GM23338 (cell line): ENCODE measurements at regions not wholly inside any gene's neighbourhood (a gene's known extent, or its start where the extent isn't known, plus 50 kb on each side); places are given as distances from the start of the nearest gene placed in this dataset.

Experiments
- ATAC-seq: fragments of 200-7000 bp; cut with Tn5 transposase; 3 replicates; pipeline ENCODE4 v1.9.1; 2020
- DNase-seq: peaks from one replicate; pipeline ENCODE4 v3.0.0-alpha.2; 2015; ENCODE audit warnings: low spot score
- H2AFZ ChIP-seq: fragments of 200-600 bp; sonication (generic); 2 replicates; pipeline ENCODE4 v1.8.0; 2016; ENCODE audit warnings: antibody characterized with exemption, mild to moderate bottlenecking, moderate library complexity
- H3F3A ChIP-seq: fragments of 200-600 bp; sonication (generic); replicated peaks from 2 replicates; pipeline ENCODE4 v1.8.0; 2017; ENCODE audit warnings: antibody characterized with exemption, mixed run types, low read depth
- H3K27ac ChIP-seq: fragments of 200-600 bp; sonication (generic); 2 replicates; pipeline ENCODE4 v1.6.1; 2016; ENCODE audit warnings: low read depth
- H3K27me3 ChIP-seq: fragments of 200-600 bp; sonication (generic); 2 replicates; pipeline ENCODE4 v1.8.0; 2016; ENCODE audit warnings: mild to moderate bottlenecking, mixed run types, moderate library complexity; ENCODE audit not compliant: insufficient read depth
- H3K36me3 ChIP-seq: fragments of 200-600 bp; sonication (generic); 2 replicates; pipeline ENCODE4 v1.8.0; 2016; ENCODE audit warnings: mild to moderate bottlenecking; ENCODE audit not compliant: insufficient read depth
- H3K4me1 ChIP-seq: fragments of 200-600 bp; sonication (generic); 2 replicates; pipeline ENCODE4 v1.8.0; 2016; ENCODE audit warnings: mild to moderate bottlenecking, moderate library complexity; ENCODE audit not compliant: insufficient read depth
- H3K4me2 ChIP-seq: fragments of 200-600 bp; sonication (generic); 2 replicates; pipeline ENCODE4 v1.7.1; 2017; ENCODE audit warnings: mixed run types
- H3K4me3 ChIP-seq: fragments of 200-600 bp; sonication (generic); 2 replicates; pipeline ENCODE4 v1.6.1; 2016; ENCODE audit warnings: mixed run types
- H3K79me2 ChIP-seq: fragments of 200-600 bp; sonication (generic); replicated peaks from 2 replicates; pipeline ENCODE4 v1.8.0; 2017; ENCODE audit warnings: mild to moderate bottlenecking; ENCODE audit not compliant: insufficient read depth
- H3K9me2 ChIP-seq: fragments of 200-600 bp; sonication (generic); 2 replicates; pipeline ENCODE4 v1.8.0; 2017; ENCODE audit not compliant: insufficient read depth
- H4K20me1 ChIP-seq: fragments of 200-600 bp; sonication (generic); replicated peaks from 2 replicates; pipeline ENCODE4 v1.8.0; 2017; ENCODE audit warnings: mild to moderate bottlenecking; ENCODE audit not compliant: insufficient read depth
- H3K27ac Mint-ChIP-seq: 2 replicates; pipeline ENCODE4 v1.8.0; 2020; ENCODE audit warnings: inconsistent platforms, mild to moderate bottlenecking, moderate library complexity, mixed read lengths
- H3K27me3 Mint-ChIP-seq: 3 replicates; pipeline ENCODE4 v1.8.0; 2022; ENCODE audit warnings: low read depth, mild to moderate bottlenecking, moderate library complexity, mixed read lengths, inconsistent platforms; ENCODE audit not compliant: insufficient read depth, poor library complexity
- H3K36me3 Mint-ChIP-seq: 3 replicates; pipeline ENCODE4 v1.8.0; 2021; ENCODE audit warnings: low read depth, mild to moderate bottlenecking, inconsistent platforms, moderate library complexity, mixed read lengths
- H3K4me1 Mint-ChIP-seq: 3 replicates; pipeline ENCODE4 v1.8.0; 2020; ENCODE audit warnings: mild to moderate bottlenecking, inconsistent platforms, mixed read lengths
- H3K4me3 Mint-ChIP-seq: 3 replicates; pipeline ENCODE4 v1.8.0; 2021; ENCODE audit warnings: moderate library complexity, mild to moderate bottlenecking, inconsistent platforms, mixed read lengths
- H3K9me3 Mint-ChIP-seq: 3 replicates; pipeline ENCODE4 v1.8.0; 2020; ENCODE audit warnings: moderate library complexity, mild to moderate bottlenecking, inconsistent platforms, mixed read lengths
- CREB1 ChIP-seq: fragments of 250-450 bp; sonication (Bioruptor Pico); IDR thresholded peaks from 2 replicates; pipeline ENCODE4 v1.5.0; 2020; ENCODE audit warnings: low read depth, mild to moderate bottlenecking, moderate library complexity
- CTCF ChIP-seq, 2 experiments: fragments of 200-600 bp in 1 of 2; sonication (generic) in 1 of 2; conservative IDR thresholded peaks; 2 replicates each; pipeline versions ENCODE4 v1.5.1 to v1.6.1; 2016 to 2017; ENCODE audit warnings: antibody characterized with exemption in 2 of 2, low read depth in 2 of 2, mild to moderate bottlenecking in 2 of 2, moderate library complexity in 1 of 2
- ETS1 ChIP-seq: IDR thresholded peaks from 2 replicates; pipeline ENCODE4 v1.6.1; 2016; ENCODE audit warnings: antibody characterized with exemption
- EZH2 ChIP-seq: fragments of 200-600 bp; sonication (generic); IDR thresholded peaks from one replicate; pipeline ENCODE4 v1.8.0; 2017; ENCODE audit warnings: antibody characterized with exemption, mild to moderate bottlenecking, low read depth; ENCODE audit not compliant: unreplicated experiment
- EZH2phosphoT487 ChIP-seq: fragments of 200-600 bp; sonication (generic); IDR thresholded peaks from one replicate; pipeline ENCODE4 v1.8.1; 2018; ENCODE audit warnings: antibody characterized with exemption; ENCODE audit not compliant: unreplicated experiment
- JUNB ChIP-seq: IDR thresholded peaks from one replicate; pipeline ENCODE4 v1.6.1; 2016; ENCODE audit warnings: antibody characterized with exemption; ENCODE audit not compliant: unreplicated experiment
- NANOG ChIP-seq: IDR thresholded peaks from 2 replicates; pipeline ENCODE4 v1.6.1; 2016; ENCODE audit warnings: antibody characterized with exemption, borderline replicate concordance
- POLR2AphosphoS5 ChIP-seq: IDR thresholded peaks from 2 replicates; pipeline ENCODE4 v1.6.1; 2016; ENCODE audit warnings: antibody characterized with exemption, low read depth
- STAT1 ChIP-seq: IDR thresholded peaks from one replicate; pipeline ENCODE4 v1.6.1; 2016; ENCODE audit warnings: antibody characterized with exemption; ENCODE audit not compliant: unreplicated experiment
- ZNF114 ChIP-seq: fragments of 250-450 bp; sonication (Bioruptor Pico); IDR thresholded peaks from 2 replicates; pipeline ENCODE4 v1.5.0; 2020; ENCODE audit warnings: mild to moderate bottlenecking, moderate library complexity
- ZNF331 ChIP-seq: fragments of 250-450 bp; sonication (Bioruptor Pico); IDR thresholded peaks from 2 replicates; pipeline ENCODE4 v1.5.0; 2020; ENCODE audit warnings: low read depth, mild to moderate bottlenecking, moderate library complexity
- TF ChIP-seq, protein P1 (sequence below): IDR thresholded peaks from one replicate; pipeline ENCODE4 v1.6.1; 2018; ENCODE audit warnings: antibody characterized with exemption; ENCODE audit not compliant: unreplicated experiment
- TF ChIP-seq, protein P2 (sequence below): fragments of 250-450 bp; sonication (Bioruptor Pico); IDR thresholded peaks from 2 replicates; pipeline ENCODE4 v1.5.0; 2020; ENCODE audit warnings: mild to moderate bottlenecking, moderate library complexity

DNA sequence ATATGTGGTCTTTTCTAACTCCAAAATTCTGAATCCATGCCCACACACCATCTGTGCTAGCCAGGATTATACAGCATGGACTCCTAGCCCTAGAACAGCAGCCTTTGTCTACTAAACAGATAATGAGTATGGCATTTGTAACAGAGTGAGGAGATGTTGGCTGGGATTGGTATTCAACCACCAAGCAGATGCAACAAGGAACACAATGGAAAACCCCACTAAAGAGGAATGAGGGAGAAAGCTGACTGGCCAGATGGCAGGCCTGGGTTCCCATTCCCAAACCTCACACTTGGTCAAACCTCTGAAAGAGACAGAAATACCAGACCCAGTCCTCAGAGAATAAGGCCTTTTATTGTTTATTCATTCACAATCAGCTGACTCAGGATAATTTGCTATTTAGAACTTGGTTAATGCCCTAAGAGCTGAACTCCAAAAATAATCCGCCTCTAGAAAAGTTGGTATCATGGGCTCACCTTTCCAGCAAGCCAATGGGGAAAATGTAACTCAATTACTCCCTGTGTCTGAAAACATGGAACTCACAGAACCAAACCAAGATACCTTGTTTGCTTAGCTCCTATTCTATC lies 145.6 kb downstream of the LRRC3B start:
- H3K36me3 Mint-ChIP-seq, result no peaks in the 10 kb centered on the region
- no peaks in the 10 kb centered on the region for H3K36me3 ChIP-seq
- H3K9me2 ChIP-seq, result 0 out of 2 replicates have a peak, but pooled peaks cover 3% of the 10 kb centered on the region
- no peaks in the 10 kb centered on the region for H3K27me3 ChIP-seq
- no peaks in the 10 kb centered on the region for H4K20me1 ChIP-seq
- H2AFZ ChIP-seq, result no peak overlapping the region
- no peak overlapping the region for H3K4me3 ChIP-seq
- no peak overlapping the region for H3K27ac Mint-ChIP-seq
- H3F3A ChIP-seq, result no peaks in the 10 kb centered on the region
- H3K9me3 Mint-ChIP-seq, result no peaks in the 10 kb centered on the region
- no peaks in the 10 kb centered on the region for H3K79me2 ChIP-seq
- ATAC-seq (no peak), DNase-seq (no peak)
- H3K27me3 Mint-ChIP-seq, result no peaks in the 10 kb centered on the region
- peaks cover 1% of the 10 kb centered on the region; the same call in 2 of the 3 replicates for H3K4me1 Mint-ChIP-seq
- no peak overlapping the region for H3K4me3 Mint-ChIP-seq
- H3K27ac ChIP-seq, result no peak overlapping the region
- H3K4me1 ChIP-seq, result no peaks in the 10 kb centered on the region
- TF ChIP-seq ZNF114 (CRISPR knock-in tag), result no peak
- no peak for TF ChIP-seq CREB1
- TF ChIP-seq EZH2phosphoT487, result no peak
- TF ChIP-seq CTCF (conservative IDR thresholded peaks at IDR 0.05; ENCODE audit: low read depth in 2 of 2), result no peak
- no peak for TF ChIP-seq POLR2AphosphoS5
- no peak for TF ChIP-seq NANOG
- TF ChIP-seq ZNF331 (CRISPR knock-in tag), result no peak
- TF ChIP-seq, protein P1, sequence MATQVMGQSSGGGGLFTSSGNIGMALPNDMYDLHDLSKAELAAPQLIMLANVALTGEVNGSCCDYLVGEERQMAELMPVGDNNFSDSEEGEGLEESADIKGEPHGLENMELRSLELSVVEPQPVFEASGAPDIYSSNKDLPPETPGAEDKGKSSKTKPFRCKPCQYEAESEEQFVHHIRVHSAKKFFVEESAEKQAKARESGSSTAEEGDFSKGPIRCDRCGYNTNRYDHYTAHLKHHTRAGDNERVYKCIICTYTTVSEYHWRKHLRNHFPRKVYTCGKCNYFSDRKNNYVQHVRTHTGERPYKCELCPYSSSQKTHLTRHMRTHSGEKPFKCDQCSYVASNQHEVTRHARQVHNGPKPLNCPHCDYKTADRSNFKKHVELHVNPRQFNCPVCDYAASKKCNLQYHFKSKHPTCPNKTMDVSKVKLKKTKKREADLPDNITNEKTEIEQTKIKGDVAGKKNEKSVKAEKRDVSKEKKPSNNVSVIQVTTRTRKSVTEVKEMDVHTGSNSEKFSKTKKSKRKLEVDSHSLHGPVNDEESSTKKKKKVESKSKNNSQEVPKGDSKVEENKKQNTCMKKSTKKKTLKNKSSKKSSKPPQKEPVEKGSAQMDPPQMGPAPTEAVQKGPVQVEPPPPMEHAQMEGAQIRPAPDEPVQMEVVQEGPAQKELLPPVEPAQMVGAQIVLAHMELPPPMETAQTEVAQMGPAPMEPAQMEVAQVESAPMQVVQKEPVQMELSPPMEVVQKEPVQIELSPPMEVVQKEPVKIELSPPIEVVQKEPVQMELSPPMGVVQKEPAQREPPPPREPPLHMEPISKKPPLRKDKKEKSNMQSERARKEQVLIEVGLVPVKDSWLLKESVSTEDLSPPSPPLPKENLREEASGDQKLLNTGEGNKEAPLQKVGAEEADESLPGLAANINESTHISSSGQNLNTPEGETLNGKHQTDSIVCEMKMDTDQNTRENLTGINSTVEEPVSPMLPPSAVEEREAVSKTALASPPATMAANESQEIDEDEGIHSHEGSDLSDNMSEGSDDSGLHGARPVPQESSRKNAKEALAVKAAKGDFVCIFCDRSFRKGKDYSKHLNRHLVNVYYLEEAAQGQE, result no peak
- TF ChIP-seq JUNB, result no peak
- TF ChIP-seq EZH2, result no peak
- TF ChIP-seq ETS1, result no peak
- no peak for TF ChIP-seq STAT1
- TF ChIP-seq, protein P2, sequence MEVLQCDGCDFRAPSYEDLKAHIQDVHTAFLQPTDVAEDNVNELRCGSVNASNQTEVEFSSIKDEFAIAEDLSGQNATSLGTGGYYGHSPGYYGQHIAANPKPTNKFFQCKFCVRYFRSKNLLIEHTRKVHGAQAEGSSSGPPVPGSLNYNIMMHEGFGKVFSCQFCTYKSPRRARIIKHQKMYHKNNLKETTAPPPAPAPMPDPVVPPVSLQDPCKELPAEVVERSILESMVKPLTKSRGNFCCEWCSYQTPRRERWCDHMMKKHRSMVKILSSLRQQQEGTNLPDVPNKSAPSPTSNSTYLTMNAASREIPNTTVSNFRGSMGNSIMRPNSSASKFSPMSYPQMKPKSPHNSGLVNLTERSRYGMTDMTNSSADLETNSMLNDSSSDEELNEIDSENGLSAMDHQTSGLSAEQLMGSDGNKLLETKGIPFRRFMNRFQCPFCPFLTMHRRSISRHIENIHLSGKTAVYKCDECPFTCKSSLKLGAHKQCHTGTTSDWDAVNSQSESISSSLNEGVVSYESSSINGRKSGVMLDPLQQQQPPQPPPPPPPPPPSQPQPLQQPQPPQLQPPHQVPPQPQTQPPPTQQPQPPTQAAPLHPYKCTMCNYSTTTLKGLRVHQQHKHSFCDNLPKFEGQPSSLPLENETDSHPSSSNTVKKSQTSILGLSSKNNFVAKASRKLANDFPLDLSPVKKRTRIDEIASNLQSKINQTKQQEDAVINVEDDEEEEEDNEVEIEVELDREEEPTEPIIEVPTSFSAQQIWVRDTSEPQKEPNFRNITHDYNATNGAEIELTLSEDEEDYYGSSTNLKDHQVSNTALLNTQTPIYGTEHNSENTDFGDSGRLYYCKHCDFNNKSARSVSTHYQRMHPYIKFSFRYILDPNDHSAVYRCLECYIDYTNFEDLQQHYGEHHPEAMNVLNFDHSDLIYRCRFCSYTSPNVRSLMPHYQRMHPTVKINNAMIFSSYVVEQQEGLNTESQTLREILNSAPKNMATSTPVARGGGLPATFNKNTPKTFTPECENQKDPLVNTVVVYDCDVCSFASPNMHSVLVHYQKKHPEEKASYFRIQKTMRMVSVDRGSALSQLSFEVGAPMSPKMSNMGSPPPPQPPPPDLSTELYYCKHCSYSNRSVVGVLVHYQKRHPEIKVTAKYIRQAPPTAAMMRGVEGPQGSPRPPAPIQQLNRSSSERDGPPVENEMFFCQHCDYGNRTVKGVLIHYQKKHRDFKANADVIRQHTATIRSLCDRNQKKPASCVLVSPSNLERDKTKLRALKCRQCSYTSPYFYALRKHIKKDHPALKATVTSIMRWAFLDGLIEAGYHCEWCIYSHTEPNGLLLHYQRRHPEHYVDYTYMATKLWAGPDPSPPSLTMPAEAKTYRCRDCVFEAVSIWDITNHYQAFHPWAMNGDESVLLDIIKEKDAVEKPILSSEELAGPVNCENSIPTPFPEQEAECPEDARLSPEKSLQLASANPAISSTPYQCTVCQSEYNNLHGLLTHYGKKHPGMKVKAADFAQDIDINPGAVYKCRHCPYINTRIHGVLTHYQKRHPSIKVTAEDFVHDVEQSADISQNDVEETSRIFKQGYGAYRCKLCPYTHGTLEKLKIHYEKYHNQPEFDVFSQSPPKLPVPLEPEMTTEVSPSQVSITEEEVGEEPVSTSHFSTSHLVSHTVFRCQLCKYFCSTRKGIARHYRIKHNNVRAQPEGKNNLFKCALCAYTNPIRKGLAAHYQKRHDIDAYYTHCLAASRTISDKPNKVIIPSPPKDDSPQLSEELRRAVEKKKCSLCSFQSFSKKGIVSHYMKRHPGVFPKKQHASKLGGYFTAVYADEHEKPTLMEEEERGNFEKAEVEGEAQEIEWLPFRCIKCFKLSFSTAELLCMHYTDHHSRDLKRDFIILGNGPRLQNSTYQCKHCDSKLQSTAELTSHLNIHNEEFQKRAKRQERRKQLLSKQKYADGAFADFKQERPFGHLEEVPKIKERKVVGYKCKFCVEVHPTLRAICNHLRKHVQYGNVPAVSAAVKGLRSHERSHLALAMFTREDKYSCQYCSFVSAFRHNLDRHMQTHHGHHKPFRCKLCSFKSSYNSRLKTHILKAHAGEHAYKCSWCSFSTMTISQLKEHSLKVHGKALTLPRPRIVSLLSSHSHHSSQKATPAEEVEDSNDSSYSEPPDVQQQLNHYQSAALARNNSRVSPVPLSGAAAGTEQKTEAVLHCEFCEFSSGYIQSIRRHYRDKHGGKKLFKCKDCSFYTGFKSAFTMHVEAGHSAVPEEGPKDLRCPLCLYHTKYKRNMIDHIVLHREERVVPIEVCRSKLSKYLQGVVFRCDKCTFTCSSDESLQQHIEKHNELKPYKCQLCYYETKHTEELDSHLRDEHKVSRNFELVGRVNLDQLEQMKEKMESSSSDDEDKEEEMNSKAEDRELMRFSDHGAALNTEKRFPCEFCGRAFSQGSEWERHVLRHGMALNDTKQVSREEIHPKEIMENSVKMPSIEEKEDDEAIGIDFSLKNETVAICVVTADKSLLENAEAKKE (CRISPR knock-in tag), result no peak
- H3K4me2 ChIP-seq, result no peak overlapping the region
